ENCODE measurements at regions not wholly inside any gene's neighbourhood (a gene's known extent, or its start where the extent isn't known, plus 50 kb on each side); places are given as distances from the start of the nearest gene placed in this dataset.

GRCh38 chr6:159436581-159436980 is 256.5 kb downstream of the SOD2 start:
- Mint-ChIP-seq H3K27me3 (ENCODE audit: low read depth) (no peaks in the 10 kb centered on the region), H3K4me3 (ENCODE audit: low read depth) (no peak overlapping the region), H3K27ac (no peak overlapping the region), H3K9me3 (peaks cover 14% of the 10 kb centered on the region), H3K4me1 (ENCODE audit: low read depth) (no peaks in the 10 kb centered on the region), H3K36me3 (ENCODE audit: low read depth) (no peaks in the 10 kb centered on the region)
- no peak for DNase-seq (ENCODE audit: low spot score)
- intact Hi-C loops (cut with micrococcal nuclease), result no loop called here

- Mint-ChIP-seq H3K36me3 (ENCODE audit: low read depth) (no peaks in the 10 kb centered on the region), H3K4me3 (ENCODE audit: low read depth) (no peak overlapping the region), H3K27ac (no peak overlapping the region), H3K27me3 (ENCODE audit: low read depth) (no peaks in the 10 kb centered on the region), H3K9me3 (peaks cover 14% of the 10 kb centered on the region), H3K4me1 (ENCODE audit: low read depth) (no peaks in the 10 kb centered on the region)
- DNase-seq (ENCODE audit: low spot score), result no peak
- intact Hi-C loops (cut with micrococcal nuclease), result no loop called here
These were observed 257.3 kb downstream of the SOD2 start for GRCh38 chr6:159435701-159436100.

- intact Hi-C loops (cut with micrococcal nuclease), result no loop called here
- Mint-ChIP-seq H3K4me3 (ENCODE audit: low read depth) (no peak overlapping the region), H3K27me3 (ENCODE audit: low read depth) (no peaks in the 10 kb centered on the region), H3K27ac (no peak overlapping the region), H3K9me3 (peaks cover 14% of the 10 kb centered on the region), H3K4me1 (ENCODE audit: low read depth) (no peaks in the 10 kb centered on the region), H3K36me3 (ENCODE audit: low read depth) (no peaks in the 10 kb centered on the region)
- DNase-seq (ENCODE audit: low spot score), result no peak
These were observed 258.6 kb downstream of the SOD2 start for GRCh38 chr6:159434410-159434809.

GRCh38 chr6:159433550-159433949 is 259.5 kb downstream of the SOD2 start:
- Mint-ChIP-seq H3K9me3 (peaks cover 14% of the 10 kb centered on the region), H3K27me3 (ENCODE audit: low read depth) (no peaks in the 10 kb centered on the region), H3K27ac (no peak overlapping the region), H3K36me3 (ENCODE audit: low read depth) (no peaks in the 10 kb centered on the region), H3K4me3 (ENCODE audit: low read depth) (no peak overlapping the region), H3K4me1 (ENCODE audit: low read depth) (no peaks in the 10 kb centered on the region)
- intact Hi-C loops (cut with micrococcal nuclease), result no loop called here
- no peak for DNase-seq (ENCODE audit: low spot score)

GRCh38 chr6:159431750-159432149 is 261.3 kb downstream of the SOD2 start:
- DNase-seq (ENCODE audit: low spot score), result no peak
- Mint-ChIP-seq H3K4me3 (ENCODE audit: low read depth) (no peak overlapping the region), H3K9me3 (peaks cover 14% of the 10 kb centered on the region), H3K27ac (no peak overlapping the region), H3K4me1 (ENCODE audit: low read depth) (no peaks in the 10 kb centered on the region), H3K27me3 (ENCODE audit: low read depth) (no peaks in the 10 kb centered on the region), H3K36me3 (ENCODE audit: low read depth) (no peaks in the 10 kb centered on the region)
- intact Hi-C loops (cut with micrococcal nuclease), result no loop called here

- H3K27ac Mint-ChIP-seq, result no peak overlapping the region
- peaks cover 14% of the 10 kb centered on the region for H3K9me3 Mint-ChIP-seq
- H3K36me3 Mint-ChIP-seq (ENCODE audit: low read depth), result no peaks in the 10 kb centered on the region
- DNase-seq (ENCODE audit: low spot score), result no peak
- H3K27me3 Mint-ChIP-seq (ENCODE audit: low read depth), result no peaks in the 10 kb centered on the region
- H3K4me3 Mint-ChIP-seq (ENCODE audit: low read depth), result no peak overlapping the region
- intact Hi-C loops (cut with micrococcal nuclease), result no loop called here
- H3K4me1 Mint-ChIP-seq (ENCODE audit: low read depth), result no peaks in the 10 kb centered on the region
These were observed 261.1 kb downstream of the FNDC1 start for GRCh38 chr6:159430323-159430722.

- peaks cover 11% of the 10 kb centered on the region for H3K9me3 Mint-ChIP-seq
- H3K27ac Mint-ChIP-seq, result no peak overlapping the region
- no peak for DNase-seq (ENCODE audit: low spot score)
- intact Hi-C loops (cut with micrococcal nuclease), result no loop called here
- no peak overlapping the region for H3K4me3 Mint-ChIP-seq (ENCODE audit: low read depth)
- no peaks in the 10 kb centered on the region for H3K27me3 Mint-ChIP-seq (ENCODE audit: low read depth)
- no peaks in the 10 kb centered on the region for H3K4me1 Mint-ChIP-seq (ENCODE audit: low read depth)
- H3K36me3 Mint-ChIP-seq (ENCODE audit: low read depth), result no peaks in the 10 kb centered on the region
These were observed 260.2 kb downstream of the FNDC1 start for GRCh38 chr6:159429433-159429832.

GRCh38 chr6:159427771-159428170 is 258.6 kb downstream of the FNDC1 start:
- no peak overlapping the region for H3K4me3 Mint-ChIP-seq (ENCODE audit: low read depth)
- H3K9me3 Mint-ChIP-seq, result peaks cover 1% of the 10 kb centered on the region
- no peak overlapping the region for H3K27ac Mint-ChIP-seq
- H3K27me3 Mint-ChIP-seq (ENCODE audit: low read depth), result no peaks in the 10 kb centered on the region
- intact Hi-C loops (cut with micrococcal nuclease), result no loop called here
- H3K4me1 Mint-ChIP-seq (ENCODE audit: low read depth), result no peaks in the 10 kb centered on the region
- DNase-seq (ENCODE audit: low spot score), result no peak
- no peaks in the 10 kb centered on the region for H3K36me3 Mint-ChIP-seq (ENCODE audit: low read depth)

GRCh38 chr6:159427335-159427734 is 258.1 kb downstream of the FNDC1 start:
- DNase-seq (ENCODE audit: low spot score), result no peak
- Mint-ChIP-seq H3K27me3 (ENCODE audit: low read depth) (no peaks in the 10 kb centered on the region), H3K9me3 (no peaks in the 10 kb centered on the region), H3K27ac (no peak overlapping the region), H3K36me3 (ENCODE audit: low read depth) (no peaks in the 10 kb centered on the region), H3K4me1 (ENCODE audit: low read depth) (no peaks in the 10 kb centered on the region), H3K4me3 (ENCODE audit: low read depth) (no peak overlapping the region)
- intact Hi-C loops (cut with micrococcal nuclease), result no loop called here

GRCh38 chr6:159425421-159425820 is 256.2 kb downstream of the FNDC1 start:
- H3K4me3 Mint-ChIP-seq (ENCODE audit: low read depth), result no peak overlapping the region
- no peaks in the 10 kb centered on the region for H3K27me3 Mint-ChIP-seq (ENCODE audit: low read depth)
- H3K27ac Mint-ChIP-seq, result no peak overlapping the region
- no peaks in the 10 kb centered on the region for H3K9me3 Mint-ChIP-seq
- H3K36me3 Mint-ChIP-seq (ENCODE audit: low read depth), result no peaks in the 10 kb centered on the region
- no peak for DNase-seq (ENCODE audit: low spot score)
- intact Hi-C loops (cut with micrococcal nuclease), result no loop called here
- no peaks in the 10 kb centered on the region for H3K4me1 Mint-ChIP-seq (ENCODE audit: low read depth)

- no peak overlapping the region for H3K4me3 Mint-ChIP-seq (ENCODE audit: low read depth)
- H3K9me3 Mint-ChIP-seq, result no peaks in the 10 kb centered on the region
- no peak for DNase-seq (ENCODE audit: low spot score)
- no peaks in the 10 kb centered on the region for H3K4me1 Mint-ChIP-seq (ENCODE audit: low read depth)
- intact Hi-C loops (cut with micrococcal nuclease), result no loop called here
- no peaks in the 10 kb centered on the region for H3K36me3 Mint-ChIP-seq (ENCODE audit: low read depth)
- H3K27me3 Mint-ChIP-seq (ENCODE audit: low read depth), result peaks cover 3% of the 10 kb centered on the region
- no peak overlapping the region for H3K27ac Mint-ChIP-seq
These were observed 253.1 kb downstream of the FNDC1 start for GRCh38 chr6:159422041-159422984.

GRCh38 chr6:159421586-159421985 is 252.4 kb downstream of the FNDC1 start:
- Mint-ChIP-seq H3K36me3 (ENCODE audit: low read depth) (no peaks in the 10 kb centered on the region), H3K9me3 (no peaks in the 10 kb centered on the region), H3K27me3 (ENCODE audit: low read depth) (peaks cover 3% of the 10 kb centered on the region)

GRCh38 chr6:159418997-159419396 is 249.8 kb downstream of the FNDC1 start:
- Mint-ChIP-seq H3K36me3 (ENCODE audit: low read depth) (no peaks in the 10 kb centered on the region), H3K27ac (no peak overlapping the region), H3K27me3 (ENCODE audit: low read depth) (peaks cover 3% of the 10 kb centered on the region), H3K4me1 (ENCODE audit: low read depth) (no peaks in the 10 kb centered on the region), H3K4me3 (ENCODE audit: low read depth) (no peak overlapping the region), H3K9me3 (peaks cover 11% of the 10 kb centered on the region)
- intact Hi-C loops (cut with micrococcal nuclease), result no loop called here
- no peak for DNase-seq (ENCODE audit: low spot score)

More at GRCh38 chr6:159421586-159421985, 252.4 kb downstream of the FNDC1 start:
- H3K4me3 Mint-ChIP-seq (ENCODE audit: low read depth), result no peak overlapping the region
- intact Hi-C loops (cut with micrococcal nuclease), result no loop called here
- DNase-seq (ENCODE audit: low spot score), result no peak
- H3K27ac Mint-ChIP-seq, result no peak overlapping the region
- no peaks in the 10 kb centered on the region for H3K4me1 Mint-ChIP-seq (ENCODE audit: low read depth)
